Tibial nerve (tissue), 4 donors: ENCODE measurements at regions not wholly inside any gene's neighbourhood (a gene's known extent, or its start where the extent isn't known, plus 50 kb on each side); places are given as distances from the start of the nearest gene placed in this dataset.
"Not testable (repeated sequence)": the region's sequence is repeated elsewhere in the genome, so short reads cannot be mapped to it uniquely, and the experiment has no call there.

Source experiments
- DNase-seq, 2 donors: peaks; one replicate each; pipeline ENCODE4 v3.0.0-alpha.2; 2019; ENCODE audit warnings: low spot score in 2 of 2
- H3K27ac ChIP-seq, 4 donors: fragments of 200-600 bp; sonication (generic) in 3 of 4; one replicate each; pipeline ENCODE4 v1.5.1; 2017 to 2019; ENCODE audit warnings: mild to moderate bottlenecking in 1 of 4
- H3K27me3 ChIP-seq, 2 donors: fragments of 200-600 bp; sonication (generic) in 1 of 2; one replicate each; pipeline versions ENCODE4 v1.5.1 to v1.6.0; 2017 to 2019
- H3K36me3 ChIP-seq, 3 donors: fragments of 200-600 bp; sonication (generic); one replicate each; pipeline ENCODE4 v1.5.1; 2018 to 2019
- H3K4me1 ChIP-seq, 4 donors: fragments of 200-600 bp; sonication (generic) in 3 of 4; one replicate each; pipeline ENCODE4 v1.5.1; 2017 to 2019
- H3K4me3 ChIP-seq, 4 donors: fragments of 200-600 bp; sonication (generic) in 3 of 4; one replicate each; pipeline ENCODE4 v1.5.1; 2017 to 2019; ENCODE audit warnings: mild to moderate bottlenecking in 1 of 4, moderate library complexity in 1 of 4
- H3K9me3 ChIP-seq, 4 donors: fragments of 200-600 bp; sonication (generic) in 3 of 4; one replicate each; pipeline ENCODE4 v1.5.1; 2017 to 2019
- CTCF ChIP-seq, 5 experiments: fragments of 200-600 bp in 3 of 5; fragments of 450-650 bp in 2 of 5; sonication (generic) in 3 of 5; IDR thresholded peaks; one replicate each; pipeline ENCODE4 v1.5.1; 2016 to 2019; ENCODE audit warnings: antibody characterized with exemption in 5 of 5, mild to moderate bottlenecking in 3 of 5, moderate library complexity in 2 of 5
- EP300 ChIP-seq, 2 donors: sonication (generic); formaldehyde crosslinking; IDR thresholded peaks; one replicate each; pipeline ENCODE4 v1.6.1; 2017; ENCODE audit warnings: antibody characterized with exemption in 2 of 2, mild to moderate bottlenecking in 1 of 2
- POLR2A ChIP-seq, 2 donors: fragments of 450-650 bp; IDR thresholded peaks; one replicate each; pipeline ENCODE4 v1.6.1; 2017; ENCODE audit warnings: antibody characterized with exemption in 2 of 2, mild to moderate bottlenecking in 2 of 2, moderate library complexity in 2 of 2
- WGBS, 2 donors: methylation state at CpG; one replicate each; pipeline ENCODE4 v1.1.5; 2018; 5-methylcytosine and 5-hydroxymethylcytosine counted together

GRCh38 chr5:78719504-78720219, 71.1 kb upstream of the LHFPL2 start:
- DNase-seq, result no peak
- 88 to 90% methylated on average over 8 of the region's 8 CpGs for WGBS, 2 donors
- peaks cover 0 to 11% (median 0%) of the 10 kb centered on the region in 4 donors for H3K4me1 ChIP-seq
- no peak for TF ChIP-seq POLR2A (IDR thresholded peaks at IDR 0.05)
- TF ChIP-seq CTCF (IDR thresholded peaks at IDR 0.05), result no peak
- no peak for TF ChIP-seq EP300 (IDR thresholded peaks at IDR 0.05)
- no peaks in the 10 kb centered on the region for H3K27me3 ChIP-seq
- H3K27ac ChIP-seq, result no peak overlapping the region
- H3K36me3 ChIP-seq, result no peaks in the 10 kb centered on the region
- H3K9me3 ChIP-seq, result no peaks in the 10 kb centered on the region
- no peak overlapping the region for H3K4me3 ChIP-seq

GRCh38 chr5:78718824-78719223, 70.3 kb upstream of the LHFPL2 start:
- H3K36me3 ChIP-seq, result no peaks in the 10 kb centered on the region
- peaks cover 0 to 11% (median 0%) of the 10 kb centered on the region in 4 donors for H3K4me1 ChIP-seq
- no peaks in the 10 kb centered on the region for H3K27me3 ChIP-seq
- WGBS, 2 donors, result 93 to 100% methylated on average over 1 of the region's 1 CpG
- no peak overlapping the region for H3K27ac ChIP-seq
- DNase-seq, result no peak
- TF ChIP-seq EP300 (IDR thresholded peaks at IDR 0.05) (no peak), CTCF (IDR thresholded peaks at IDR 0.05) (no peak), POLR2A (IDR thresholded peaks at IDR 0.05) (no peak)
- no peak overlapping the region for H3K4me3 ChIP-seq
- no peaks in the 10 kb centered on the region for H3K9me3 ChIP-seq

GRCh38 chr5:78717674-78718584, 69.4 kb upstream of the LHFPL2 start:
- H3K4me3 ChIP-seq, result no peak overlapping the region
- H3K27ac ChIP-seq, result no peak overlapping the region
- DNase-seq, result no peak
- peaks cover 0 to 11% (median 0%) of the 10 kb centered on the region in 4 donors for H3K4me1 ChIP-seq
- TF ChIP-seq EP300 (IDR thresholded peaks at IDR 0.05), result no peak
- TF ChIP-seq POLR2A (IDR thresholded peaks at IDR 0.05), result no peak
- TF ChIP-seq CTCF (IDR thresholded peaks at IDR 0.05), result no peak
- no peaks in the 10 kb centered on the region for H3K9me3 ChIP-seq
- no peaks in the 10 kb centered on the region for H3K36me3 ChIP-seq
- no peaks in the 10 kb centered on the region for H3K27me3 ChIP-seq
- WGBS, 2 donors, result 85 to 87% methylated on average over 15 of the region's 15 CpGs

- no peaks in the 10 kb centered on the region for H3K36me3 ChIP-seq
- WGBS, 2 donors, result 18 to 33% methylated on average over 1 of the region's 1 CpG
- no peak for DNase-seq
- no peaks in the 10 kb centered on the region for H3K27me3 ChIP-seq
- no peak for TF ChIP-seq EP300 (IDR thresholded peaks at IDR 0.05)
- TF ChIP-seq POLR2A (IDR thresholded peaks at IDR 0.05), result no peak
- no peak for TF ChIP-seq CTCF (IDR thresholded peaks at IDR 0.05)
- no peaks in the 10 kb centered on the region for H3K9me3 ChIP-seq
- H3K4me1 ChIP-seq, result peaks cover 0 to 10% (median 0%) of the 10 kb centered on the region in 4 donors
- H3K27ac ChIP-seq, result no peak overlapping the region
- H3K4me3 ChIP-seq, result no peak overlapping the region
These were observed 67.6 kb upstream of the LHFPL2 start for GRCh38 chr5:78716206-78716605.

- not testable (repeated sequence) for H3K36me3 ChIP-seq, H3K4me3 ChIP-seq, DNase-seq, H3K9me3 ChIP-seq, H3K4me1 ChIP-seq, H3K27ac ChIP-seq, H3K27me3 ChIP-seq
- WGBS, 2 donors, result 98 to 100% methylated on average over 3 of the region's 3 CpGs
These were observed 66.8 kb upstream of the LHFPL2 start for GRCh38 chr5:78715351-78715750.

GRCh38 chr5:78711670-78712069, 63.1 kb upstream of the LHFPL2 start:
- H3K4me1 ChIP-seq, H3K9me3 ChIP-seq, H3K27me3 ChIP-seq, DNase-seq, H3K27ac ChIP-seq, H3K4me3 ChIP-seq, H3K36me3 ChIP-seq: not testable (repeated sequence)

- H3K4me3 ChIP-seq, DNase-seq, H3K9me3 ChIP-seq, H3K27me3 ChIP-seq, H3K27ac ChIP-seq, H3K36me3 ChIP-seq, H3K4me1 ChIP-seq: not testable (repeated sequence)
- WGBS, 2 donors, result 94 to 99% methylated on average over 15 to 18 of the region's 18 CpGs
These were observed 61.3 kb upstream of the LHFPL2 start for GRCh38 chr5:78709729-78710430.
